GM12878 (cell line): ENCODE measurements at regions not wholly inside any gene's neighbourhood (a gene's known extent, or its start where the extent isn't known, plus 50 kb on each side); places are given as distances from the start of the nearest gene placed in this dataset.

Experiments
- ATAC-seq: fragments of 200-7000 bp; cut with Tn5 transposase; 3 replicates; pipeline ENCODE4 v1.9.1; 2020; ENCODE audit warnings: mild to moderate bottlenecking, moderate library complexity
- BruUV-seq: library from RNA; stranded (reverse); fragments of 400-500 nt; replicated peaks from 2 replicates; lab custom pipeline; 2021; lab: Mats Ljungman, UMichigan
- CTCF ChIA-PET: fragments of 300-600 bp; sonication (Branson Sonifier 250); formaldehyde crosslinking; extraction: SDS; loops from one replicate; lab custom pipeline; 2021; ENCODE audit warnings: inconsistent platforms; lab: Yijun Ruan, JAX
- POLR2A ChIA-PET: fragments of 350-600 bp; formaldehyde crosslinking; extraction: SDS; loops from one replicate; lab custom pipeline; 2021; ENCODE audit warnings: inconsistent platforms; lab: Charles Lee
- RAD21 ChIA-PET: fragments of 300-600 bp; sonication (Branson Sonifier 250); formaldehyde crosslinking; loops from one replicate; lab custom pipeline; 2023; ENCODE audit warnings: antibody characterized with exemption; ENCODE audit not compliant: unreplicated experiment; lab: Charles Lee
- SMC1A ChIA-PET: fragments of 300-600 bp; sonication (Branson Sonifier 250); formaldehyde crosslinking; loops from one replicate; lab custom pipeline; 2023; ENCODE audit not compliant: unreplicated experiment, uncharacterized antibody; lab: Charles Lee
- DNase-seq: peaks from one replicate; pipeline ENCODE4 v3.0.0-alpha.2; 2011; ENCODE audit warnings: low read depth, low spot score
- FAIRE-seq: peaks from 3 replicates; lab custom pipeline; 2011; peaks lifted over from hg19 to GRCh38; lab: Jason Lieb, UNC
- H2AFZ ChIP-seq: 2 replicates; pipeline ENCODE4 v1.6.0; 2011; ENCODE audit warnings: low read depth, low read length, control low read depth; ENCODE audit not compliant: control insufficient read depth
- H3K27ac ChIP-seq: 2 replicates; pipeline ENCODE4 v1.5.1; 2011; ENCODE audit warnings: control low read depth; ENCODE audit not compliant: control insufficient read depth, insufficient read depth
- H3K27me3 ChIP-seq, 2 experiments: replicated peaks in 1 of 2; 2 replicates each; pipeline versions ENCODE4 v1.6.0 to v1.6.1; 2011; ENCODE audit warnings: low read length in 1 of 2; ENCODE audit not compliant: control insufficient read depth in 2 of 2, insufficient read depth in 2 of 2
- H3K36me3 ChIP-seq, 2 experiments: 2 replicates each; pipeline ENCODE4 v1.5.1; 2011; ENCODE audit warnings: low read length in 1 of 2; ENCODE audit not compliant: control insufficient read depth in 2 of 2, insufficient read depth in 2 of 2
- H3K4me1 ChIP-seq: 2 replicates; pipeline ENCODE4 v1.6.1; 2011; ENCODE audit warnings: mild to moderate bottlenecking, low read length, moderate library complexity, mixed read lengths; ENCODE audit not compliant: control insufficient read depth, insufficient read depth
- H3K4me2 ChIP-seq: 2 replicates; pipeline ENCODE4 v1.6.0; 2011; ENCODE audit warnings: control low read depth; ENCODE audit not compliant: control insufficient read depth, insufficient read depth
- H3K4me3 ChIP-seq: fragments of 200-600 bp; sonication (generic); 2 replicates; pipeline ENCODE4 v1.5.1; 2016
- H3K79me2 ChIP-seq: 2 replicates; pipeline ENCODE4 v1.6.0; 2011; ENCODE audit warnings: low read length; ENCODE audit not compliant: control insufficient read depth, insufficient read depth
- H3K9ac ChIP-seq: 2 replicates; pipeline ENCODE4 v1.8.0; 2011; ENCODE audit warnings: low read length, control low read depth, mixed read lengths; ENCODE audit not compliant: control insufficient read depth, insufficient read depth
- H3K9me3 ChIP-seq: replicated peaks from 3 replicates; pipeline ENCODE4 v1.5.1; 2011; ENCODE audit warnings: mild to moderate bottlenecking, low read length; ENCODE audit not compliant: control insufficient read depth, insufficient read depth
- H4K20me1 ChIP-seq: 2 replicates; pipeline ENCODE4 v1.6.0; 2011; ENCODE audit not compliant: control insufficient read depth, insufficient read depth
- ATF2 ChIP-seq: IDR thresholded peaks from 2 replicates; pipeline ENCODE4 v1.6.1; 2012; ENCODE audit warnings: low read length, inconsistent platforms
- CBFB ChIP-seq: IDR thresholded peaks from 2 replicates; pipeline ENCODE4 v1.6.1; 2016; ENCODE audit warnings: antibody characterized with exemption, low read depth
- CREB1 ChIP-seq: IDR thresholded peaks from 2 replicates; pipeline ENCODE4 v1.6.1; 2012; ENCODE audit warnings: low read depth, mild to moderate bottlenecking, inconsistent platforms
- EP300 ChIP-seq, 2 experiments: fragments of 150-350 bp in 1 of 2; IDR thresholded peaks; 2 replicates each; pipeline ENCODE4 v1.6.1; 2011 to 2012; ENCODE audit warnings: low read depth in 2 of 2, low read length in 2 of 2, borderline replicate concordance in 1 of 2, improper control_type of control experiment in 1 of 2, inconsistent platforms in 1 of 2; ENCODE audit not compliant: control insufficient read depth in 1 of 2
- ESRRA ChIP-seq: IDR thresholded peaks from 2 replicates; pipeline ENCODE4 v1.6.1; 2012; ENCODE audit warnings: mild to moderate bottlenecking, low read length, improper control_type of control experiment
- FOXK2 ChIP-seq: fragments of 450-650 bp; IDR thresholded peaks from 2 replicates; pipeline ENCODE4 v1.6.1; 2017; ENCODE audit warnings: mild to moderate bottlenecking, moderate library complexity
- HDAC2 ChIP-seq: fragments of 200-600 bp; sonication (generic); IDR thresholded peaks from 2 replicates; pipeline ENCODE4 v1.6.1; 2017
- IRF4 ChIP-seq: IDR thresholded peaks from 2 replicates; pipeline ENCODE4 v1.6.1; 2011; ENCODE audit warnings: low read depth, low read length
- JUND ChIP-seq: IDR thresholded peaks from 2 replicates; pipeline ENCODE4 v1.6.1; 2012; ENCODE audit warnings: low read depth, mild to moderate bottlenecking, low read length, improper control_type of control experiment, moderate library complexity
- RBBP5 ChIP-seq: fragments of 200-600 bp; sonication (generic); conservative IDR thresholded peaks from 2 replicates; pipeline ENCODE4 v1.6.1; 2016
- RCOR1 ChIP-seq: conservative IDR thresholded peaks from 2 replicates; pipeline ENCODE4 v1.6.1; 2012; ENCODE audit warnings: low read depth, low read length, improper control_type of control experiment
- SKIL ChIP-seq: fragments of 450-650 bp; IDR thresholded peaks from 2 replicates; pipeline ENCODE4 v1.6.1; 2017; ENCODE audit warnings: mild to moderate bottlenecking, low read depth, inconsistent platforms; ENCODE audit not compliant: poor library complexity, severe bottlenecking
- STAT1 ChIP-seq: fragments of 450-650 bp; conservative IDR thresholded peaks from 2 replicates; pipeline ENCODE4 v1.6.1; 2014; ENCODE audit warnings: antibody characterized with exemption, mild to moderate bottlenecking
- ZBTB11 ChIP-seq: fragments of 450-650 bp; formaldehyde crosslinking; IDR thresholded peaks from 2 replicates; pipeline ENCODE4 v1.5.0; 2022; ENCODE audit warnings: mild to moderate bottlenecking, missing genetic modification characterization
- WGBS: methylation state at CpG from one replicate; pipeline ENCODE4 v1.1.6; 2016; ENCODE audit warnings: low lambda C conversion rate; ENCODE audit not compliant: insufficient replicate concordance, insufficient coverage; ENCODE audit errors: missing lambda C conversion rate; 5-methylcytosine and 5-hydroxymethylcytosine counted together
- in situ Hi-C: fragments of 300-500 bp; cut with MboI; formaldehyde crosslinking; loops from 9 replicates; pipeline ENCODE4 v1.14.3; 2018; ENCODE audit warnings: mixed read lengths
- intact Hi-C: fragments of 100-400 bp; cut with micrococcal nuclease; formaldehyde crosslinking; loops from one replicate; pipeline ENCODE4 v1.14.2; 2022; ENCODE audit not compliant: unreplicated experiment

- no peak overlapping the region for H3K4me2 ChIP-seq
- ATAC-seq = no peak
- intact Hi-C loops = no loop called here
- RAD21 ChIA-PET = no interaction called here
- in situ Hi-C loops = no loop called here
- no peak overlapping the region for H2AFZ ChIP-seq
- no peaks in the 10 kb centered on the region for H3K79me2 ChIP-seq
- no TSS peak for BruUV-seq
- H3K27me3 ChIP-seq = no peaks in the 10 kb centered on the region
- TF ChIP-seq ATF2 (no peak), EP300 (IDR thresholded peaks at IDR 0.05; ENCODE audit: borderline replicate concordance in 1 of 2, control insufficient read depth in 1 of 2, low read depth in 2 of 2, low read length in 2 of 2) (no peak), ZBTB11 (no peak), CBFB (no peak), RBBP5 (no peak), IRF4 (no peak), FOXK2 (no peak), STAT1 (no peak), SKIL (no peak), JUND (no peak), RCOR1 (no peak), CREB1 (no peak), ESRRA (no peak), HDAC2 (no peak)
- 27% methylated on average over 2 of the region's 2 CpGs for whole genome bisulfite sequencing
- H3K4me1 ChIP-seq = no peaks in the 10 kb centered on the region
- DNase-seq = no peak
- H3K4me3 ChIP-seq = no peak overlapping the region
- no peaks in the 10 kb centered on the region for H4K20me1 ChIP-seq
- H3K36me3 ChIP-seq = no peaks in the 10 kb centered on the region
- POLR2A ChIA-PET = no interaction called here
- FAIRE-seq = no peak
- SMC1A ChIA-PET = no interaction called here
- CTCF ChIA-PET = no interaction called here
- H3K27ac ChIP-seq = no peak overlapping the region
- no peaks in the 10 kb centered on the region for H3K9me3 ChIP-seq
- no peak overlapping the region for H3K9ac ChIP-seq
These were observed 473.6 kb downstream of the MCTP2 start for GRCh38 chr15:94704946-94705345.
